ENCODE measurements at regions not wholly inside any gene's neighbourhood (a gene's known extent, or its start where the extent isn't known, plus 50 kb on each side); places are given as distances from the start of the nearest gene placed in this dataset.

- Mint-ChIP-seq H3K36me3 (ENCODE audit: low read depth) (no peaks in the 10 kb centered on the region), H3K27ac (no peak overlapping the region)
Observed at GRCh38 chr6:100996409-100996808, 115.3 kb upstream of the ASCC3 start.

GRCh38 chr6:100998111-100998510 lies 117.0 kb upstream of the ASCC3 start:
- Mint-ChIP-seq H3K4me1 (ENCODE audit: low read depth) (no peaks in the 10 kb centered on the region), H3K27me3 (ENCODE audit: low read depth) (no peaks in the 10 kb centered on the region), H3K4me3 (no peak overlapping the region), H3K27ac (no peak overlapping the region), H3K9me3 (no peaks in the 10 kb centered on the region), H3K36me3 (ENCODE audit: low read depth) (no peaks in the 10 kb centered on the region)
- no peak for DNase-seq (ENCODE audit: low spot score)

More at GRCh38 chr6:100996409-100996808, 115.3 kb upstream of the ASCC3 start:
- H3K9me3 Mint-ChIP-seq, result no peaks in the 10 kb centered on the region
- no peak for DNase-seq (ENCODE audit: low spot score)
- no peaks in the 10 kb centered on the region for H3K4me1 Mint-ChIP-seq (ENCODE audit: low read depth)
- H3K4me3 Mint-ChIP-seq, result no peak overlapping the region
- H3K27me3 Mint-ChIP-seq (ENCODE audit: low read depth), result no peaks in the 10 kb centered on the region

- Mint-ChIP-seq H3K4me3 (no peak overlapping the region), H3K4me1 (ENCODE audit: low read depth) (no peaks in the 10 kb centered on the region)
Observed at GRCh38 chr6:100999034-100999597, 118.0 kb upstream of the ASCC3 start.

GRCh38 chr6:101000341-101000740 lies 119.2 kb upstream of the ASCC3 start:
- Mint-ChIP-seq H3K36me3 (ENCODE audit: low read depth) (no peaks in the 10 kb centered on the region), H3K4me1 (ENCODE audit: low read depth) (no peaks in the 10 kb centered on the region), H3K27ac (no peak overlapping the region), H3K4me3 (no peak overlapping the region), H3K9me3 (no peaks in the 10 kb centered on the region), H3K27me3 (ENCODE audit: low read depth) (no peaks in the 10 kb centered on the region)
- DNase-seq (ENCODE audit: low spot score), result no peak

More at GRCh38 chr6:100999034-100999597, 118.0 kb upstream of the ASCC3 start:
- Mint-ChIP-seq H3K9me3 (no peaks in the 10 kb centered on the region), H3K36me3 (ENCODE audit: low read depth) (no peaks in the 10 kb centered on the region), H3K27me3 (ENCODE audit: low read depth) (no peaks in the 10 kb centered on the region), H3K27ac (no peak overlapping the region)
- DNase-seq (ENCODE audit: low spot score), result no peak

GRCh38 chr6:101001012-101001411 lies 119.9 kb upstream of the ASCC3 start:
- Mint-ChIP-seq H3K27me3 (ENCODE audit: low read depth) (no peaks in the 10 kb centered on the region), H3K9me3 (no peaks in the 10 kb centered on the region), H3K4me1 (ENCODE audit: low read depth) (no peaks in the 10 kb centered on the region)

GRCh38 chr6:101001607-101002006 lies 120.5 kb upstream of the ASCC3 start:
- no peaks in the 10 kb centered on the region for H3K4me1 Mint-ChIP-seq (ENCODE audit: low read depth)
- no peaks in the 10 kb centered on the region for H3K27me3 Mint-ChIP-seq (ENCODE audit: low read depth)
- no peak for DNase-seq (ENCODE audit: low spot score)
- no peaks in the 10 kb centered on the region for H3K36me3 Mint-ChIP-seq (ENCODE audit: low read depth)
- no peaks in the 10 kb centered on the region for H3K9me3 Mint-ChIP-seq
- H3K27ac Mint-ChIP-seq, result no peak overlapping the region
- no peak overlapping the region for H3K4me3 Mint-ChIP-seq

More at GRCh38 chr6:101001012-101001411, 119.9 kb upstream of the ASCC3 start:
- Mint-ChIP-seq H3K27ac (no peak overlapping the region), H3K4me3 (no peak overlapping the region), H3K36me3 (ENCODE audit: low read depth) (no peaks in the 10 kb centered on the region)
- no peak for DNase-seq (ENCODE audit: low spot score)

GRCh38 chr6:101003075-101003474 lies 121.9 kb upstream of the ASCC3 start:
- H3K36me3 Mint-ChIP-seq (ENCODE audit: low read depth), result no peaks in the 10 kb centered on the region

GRCh38 chr6:101011186-101011585 lies 130.1 kb upstream of the ASCC3 start:
- Mint-ChIP-seq H3K4me1 (ENCODE audit: low read depth) (peaks cover 4% of the 10 kb centered on the region), H3K27ac (no peak overlapping the region), H3K9me3 (no peaks in the 10 kb centered on the region), H3K27me3 (ENCODE audit: low read depth) (no peaks in the 10 kb centered on the region), H3K36me3 (ENCODE audit: low read depth) (no peaks in the 10 kb centered on the region), H3K4me3 (no peak overlapping the region)
- no peak for DNase-seq (ENCODE audit: low spot score)

More at GRCh38 chr6:101003075-101003474, 121.9 kb upstream of the ASCC3 start:
- no peaks in the 10 kb centered on the region for H3K9me3 Mint-ChIP-seq
- no peaks in the 10 kb centered on the region for H3K4me1 Mint-ChIP-seq (ENCODE audit: low read depth)
- DNase-seq (ENCODE audit: low spot score), result no peak
- no peak overlapping the region for H3K27ac Mint-ChIP-seq
- no peak overlapping the region for H3K4me3 Mint-ChIP-seq
- no peaks in the 10 kb centered on the region for H3K27me3 Mint-ChIP-seq (ENCODE audit: low read depth)

- Mint-ChIP-seq H3K4me1 (ENCODE audit: low read depth) (peaks cover 4% of the 10 kb centered on the region), H3K9me3 (no peaks in the 10 kb centered on the region), H3K27ac (no peak overlapping the region), H3K36me3 (ENCODE audit: low read depth) (no peaks in the 10 kb centered on the region), H3K4me3 (no peak overlapping the region), H3K27me3 (ENCODE audit: low read depth) (no peaks in the 10 kb centered on the region)
- DNase-seq (ENCODE audit: low spot score), result no peak
Observed at GRCh38 chr6:101013612-101014195, 132.6 kb upstream of the ASCC3 start.

GRCh38 chr6:101015541-101015940 lies 134.4 kb upstream of the ASCC3 start:
- no peak for DNase-seq (ENCODE audit: low spot score)
- no peak overlapping the region for H3K27ac Mint-ChIP-seq
- peaks cover 4% of the 10 kb centered on the region for H3K4me1 Mint-ChIP-seq (ENCODE audit: low read depth)
- H3K27me3 Mint-ChIP-seq (ENCODE audit: low read depth), result no peaks in the 10 kb centered on the region
- no peak overlapping the region for H3K4me3 Mint-ChIP-seq
- H3K36me3 Mint-ChIP-seq (ENCODE audit: low read depth), result no peaks in the 10 kb centered on the region
- H3K9me3 Mint-ChIP-seq, result no peaks in the 10 kb centered on the region

GRCh38 chr6:101016163-101016562 lies 135.0 kb upstream of the ASCC3 start:
- H3K27ac Mint-ChIP-seq, result no peak overlapping the region
- H3K4me3 Mint-ChIP-seq, result no peak overlapping the region
- H3K4me1 Mint-ChIP-seq (ENCODE audit: low read depth), result peaks cover under 1% of the 10 kb centered on the region
- no peak for DNase-seq (ENCODE audit: low spot score)
- H3K27me3 Mint-ChIP-seq (ENCODE audit: low read depth), result no peaks in the 10 kb centered on the region
- H3K36me3 Mint-ChIP-seq (ENCODE audit: low read depth), result no peaks in the 10 kb centered on the region
- H3K9me3 Mint-ChIP-seq, result no peaks in the 10 kb centered on the region

- Mint-ChIP-seq H3K4me3 (no peak overlapping the region), H3K27me3 (ENCODE audit: low read depth) (no peaks in the 10 kb centered on the region), H3K36me3 (ENCODE audit: low read depth) (no peaks in the 10 kb centered on the region), H3K27ac (no peak overlapping the region), H3K4me1 (ENCODE audit: low read depth) (no peaks in the 10 kb centered on the region), H3K9me3 (no peaks in the 10 kb centered on the region)
- DNase-seq (ENCODE audit: low spot score), result no peak
Observed at GRCh38 chr6:101018157-101018556, 137.0 kb upstream of the ASCC3 start.

GRCh38 chr6:101021504-101021903 lies 140.4 kb upstream of the ASCC3 start:
- H3K9me3 Mint-ChIP-seq, result no peaks in the 10 kb centered on the region
- no peaks in the 10 kb centered on the region for H3K27me3 Mint-ChIP-seq (ENCODE audit: low read depth)
- no peaks in the 10 kb centered on the region for H3K36me3 Mint-ChIP-seq (ENCODE audit: low read depth)
- DNase-seq (ENCODE audit: low spot score), result no peak
- no peak overlapping the region for H3K27ac Mint-ChIP-seq
- no peak overlapping the region for H3K4me3 Mint-ChIP-seq
- no peaks in the 10 kb centered on the region for H3K4me1 Mint-ChIP-seq (ENCODE audit: low read depth)

GRCh38 chr6:101042966-101043365 lies 161.8 kb upstream of the ASCC3 start:
- DNase-seq (ENCODE audit: low spot score), result no peak
- no peaks in the 10 kb centered on the region for H3K36me3 Mint-ChIP-seq (ENCODE audit: low read depth)
- H3K4me3 Mint-ChIP-seq, result no peak overlapping the region
- H3K27me3 Mint-ChIP-seq (ENCODE audit: low read depth), result no peaks in the 10 kb centered on the region
- H3K4me1 Mint-ChIP-seq (ENCODE audit: low read depth), result no peaks in the 10 kb centered on the region
- H3K9me3 Mint-ChIP-seq, result peaks cover 3% of the 10 kb centered on the region
- H3K27ac Mint-ChIP-seq, result no peak overlapping the region

- no peak for DNase-seq (ENCODE audit: low spot score)
- Mint-ChIP-seq H3K27ac (no peak overlapping the region), H3K27me3 (ENCODE audit: low read depth) (no peaks in the 10 kb centered on the region), H3K4me1 (ENCODE audit: low read depth) (no peaks in the 10 kb centered on the region), H3K4me3 (no peak overlapping the region), H3K9me3 (no peaks in the 10 kb centered on the region), H3K36me3 (ENCODE audit: low read depth) (no peaks in the 10 kb centered on the region)
Observed at GRCh38 chr6:101058296-101058695, 177.2 kb upstream of the ASCC3 start.

Data from T-helper 2 cell treated with Interferon-gamma antibody and Interleukin-4, amounts not matched to agents 5 μg/mL and 100 μg/mL, for 36 hours (primary cell).